Stomach (tissue), 4 donors: ENCODE measurements at regions not wholly inside any gene's neighbourhood (a gene's known extent, or its start where the extent isn't known, plus 50 kb on each side); places are given as distances from the start of the nearest gene placed in this dataset.
"Not testable (repeated sequence)": the region's sequence is repeated elsewhere in the genome, so short reads cannot be mapped to it uniquely, and the experiment has no call there.

Experiments used
- EP300 ChIP-seq: sonication (generic); formaldehyde crosslinking; IDR thresholded peaks from one replicate; pipeline ENCODE4 v1.6.1; 2017; ENCODE audit warnings: antibody characterized with exemption
- POLR2A ChIP-seq, 4 donors: fragments of 450-650 bp; IDR thresholded peaks; one replicate each; pipeline ENCODE4 v1.6.1; 2016; ENCODE audit warnings: antibody characterized with exemption in 4 of 4, control low read depth in 2 of 4, mild to moderate bottlenecking in 1 of 4, moderate library complexity in 1 of 4
- POLR2AphosphoS5 ChIP-seq, 3 donors: sonication (generic); formaldehyde crosslinking; IDR thresholded peaks; one replicate each; pipeline ENCODE4 v1.6.1; 2016; ENCODE audit warnings: antibody characterized with exemption in 3 of 3
- TF ChIP-seq, protein P1 (sequence below), 7 experiments: fragments of 450-650 bp in 4 of 7; fragments of 200-600 bp in 3 of 7; sonication (generic) in 3 of 7; IDR thresholded peaks; one replicate each; pipeline ENCODE4 v1.5.1; 2016 to 2019; ENCODE audit warnings: antibody characterized with exemption in 7 of 7, control low read depth in 2 of 7, mild to moderate bottlenecking in 1 of 7

DNA sequence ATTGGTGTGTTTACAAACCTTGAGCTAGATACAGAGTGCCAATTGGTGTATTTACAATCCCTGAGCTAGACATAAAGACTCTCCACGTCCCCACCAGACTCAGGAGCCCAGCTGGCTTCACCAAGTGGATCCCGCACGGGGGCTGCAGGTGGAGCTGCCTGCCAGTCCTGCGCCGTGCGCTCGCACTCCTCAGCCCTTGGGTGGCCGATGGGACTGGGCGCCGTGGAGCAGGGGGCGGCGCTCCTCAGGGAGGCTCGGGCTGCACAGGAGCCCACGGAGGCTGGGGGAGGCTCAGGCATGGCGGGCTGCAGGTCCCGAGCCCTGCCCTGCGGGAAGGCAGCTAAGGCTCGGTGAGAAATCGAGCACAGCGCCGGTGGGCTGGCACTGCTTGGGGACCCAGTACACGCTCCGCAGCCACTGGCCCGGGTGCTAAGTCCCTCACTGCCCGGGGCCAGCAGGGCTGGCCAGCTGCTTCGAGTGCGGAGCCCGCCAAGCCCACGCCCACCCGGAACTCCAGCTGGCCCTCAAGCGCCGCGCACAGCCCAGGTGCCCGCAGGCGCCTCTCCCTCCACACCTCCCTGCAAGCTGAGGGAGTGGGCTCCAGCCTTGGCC lies 245.0 kb downstream of the PLA2G4A start:
- not testable (repeated sequence) for TF ChIP-seq POLR2AphosphoS5 (IDR thresholded peaks at IDR 0.05); POLR2A (IDR thresholded peaks at IDR 0.05); EP300
- TF ChIP-seq, protein P1, sequence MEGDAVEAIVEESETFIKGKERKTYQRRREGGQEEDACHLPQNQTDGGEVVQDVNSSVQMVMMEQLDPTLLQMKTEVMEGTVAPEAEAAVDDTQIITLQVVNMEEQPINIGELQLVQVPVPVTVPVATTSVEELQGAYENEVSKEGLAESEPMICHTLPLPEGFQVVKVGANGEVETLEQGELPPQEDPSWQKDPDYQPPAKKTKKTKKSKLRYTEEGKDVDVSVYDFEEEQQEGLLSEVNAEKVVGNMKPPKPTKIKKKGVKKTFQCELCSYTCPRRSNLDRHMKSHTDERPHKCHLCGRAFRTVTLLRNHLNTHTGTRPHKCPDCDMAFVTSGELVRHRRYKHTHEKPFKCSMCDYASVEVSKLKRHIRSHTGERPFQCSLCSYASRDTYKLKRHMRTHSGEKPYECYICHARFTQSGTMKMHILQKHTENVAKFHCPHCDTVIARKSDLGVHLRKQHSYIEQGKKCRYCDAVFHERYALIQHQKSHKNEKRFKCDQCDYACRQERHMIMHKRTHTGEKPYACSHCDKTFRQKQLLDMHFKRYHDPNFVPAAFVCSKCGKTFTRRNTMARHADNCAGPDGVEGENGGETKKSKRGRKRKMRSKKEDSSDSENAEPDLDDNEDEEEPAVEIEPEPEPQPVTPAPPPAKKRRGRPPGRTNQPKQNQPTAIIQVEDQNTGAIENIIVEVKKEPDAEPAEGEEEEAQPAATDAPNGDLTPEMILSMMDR (IDR thresholded peaks at IDR 0.05) = not testable (repeated sequence)
